SJCRH30 (cell line): ENCODE measurements at regions not wholly inside any gene's neighbourhood (a gene's known extent, or its start where the extent isn't known, plus 50 kb on each side); places are given as distances from the start of the nearest gene placed in this dataset.

Experiments
- DNase-seq, 2 experiments: peaks; one replicate each; pipeline ENCODE4 v3.0.0-alpha.2; 2015 to 2020
- H3K27ac ChIP-seq: fragments of 250-450 bp; sonication (Bioruptor Pico); 2 replicates; pipeline ENCODE4 v1.5.1; 2020; ENCODE audit warnings: mild to moderate bottlenecking, moderate library complexity
- H3K27me3 ChIP-seq: fragments of 250-450 bp; sonication (Bioruptor Pico); 2 replicates; pipeline ENCODE4 v1.5.1; 2020; ENCODE audit warnings: mild to moderate bottlenecking, moderate library complexity
- H3K36me3 ChIP-seq: fragments of 250-450 bp; sonication (Bioruptor Pico); 2 replicates; pipeline ENCODE4 v1.5.1; 2020; ENCODE audit warnings: mild to moderate bottlenecking, moderate library complexity
- H3K4me1 ChIP-seq: fragments of 250-450 bp; sonication (Bioruptor Pico); 2 replicates; pipeline ENCODE4 v1.5.1; 2020; ENCODE audit warnings: mild to moderate bottlenecking, moderate library complexity
- H3K4me3 ChIP-seq: fragments of 250-450 bp; sonication (Bioruptor Pico); 2 replicates; pipeline ENCODE4 v1.5.1; 2020; ENCODE audit warnings: mild to moderate bottlenecking, moderate library complexity
- H3K9me3 ChIP-seq: fragments of 250-450 bp; sonication (Bioruptor Pico); replicated peaks from 2 replicates; pipeline ENCODE4 v1.5.1; 2020; ENCODE audit warnings: mild to moderate bottlenecking, moderate library complexity

GRCh38 chr15:47475336-47475735, 242.0 kb upstream of the SEMA6D start:
- Histone ChIP-seq H3K36me3 (no peaks in the 10 kb centered on the region), H3K9me3 (no peaks in the 10 kb centered on the region), H3K4me3 (no peak overlapping the region), H3K4me1 (no peaks in the 10 kb centered on the region), H3K27me3 (no peaks in the 10 kb centered on the region), H3K27ac (no peak overlapping the region)
- DNase-seq, result no peak

DNA sequence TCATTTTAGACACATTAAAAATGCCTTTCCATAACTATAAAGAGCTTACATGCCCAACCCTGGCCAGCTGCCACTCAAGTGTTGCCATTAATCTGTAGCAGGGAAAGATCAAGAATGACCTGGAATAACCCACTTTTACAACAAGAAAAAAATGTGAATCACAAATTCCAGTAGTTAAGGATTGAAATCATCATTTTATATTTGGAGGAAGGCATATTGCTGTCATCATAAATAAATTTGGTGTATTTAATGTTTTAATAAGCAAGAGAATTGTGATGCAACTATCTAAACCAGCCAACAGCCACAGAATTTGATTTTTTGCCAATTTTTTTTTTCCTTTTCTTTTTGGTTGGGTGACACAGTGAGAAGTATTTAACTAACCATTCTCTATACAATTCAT, 240.0 kb upstream of the SEMA6D start:
- Histone ChIP-seq H3K9me3 (no peaks in the 10 kb centered on the region), H3K27me3 (no peaks in the 10 kb centered on the region), H3K4me1 (no peaks in the 10 kb centered on the region), H3K4me3 (no peak overlapping the region), H3K36me3 (no peaks in the 10 kb centered on the region), H3K27ac (no peak overlapping the region)
- DNase-seq, result no peak

- peak; percentile 5 to 20 for DNase-seq
- H3K27ac ChIP-seq, result no peak overlapping the region
- no peaks in the 10 kb centered on the region for H3K9me3 ChIP-seq
- no peak overlapping the region for H3K4me3 ChIP-seq
- H3K4me1 ChIP-seq, result no peaks in the 10 kb centered on the region
- H3K27me3 ChIP-seq, result 0 out of 2 replicates have a peak, but pooled peaks cover 2% of the 10 kb centered on the region
- H3K36me3 ChIP-seq, result no peaks in the 10 kb centered on the region
These were observed 233.2 kb upstream of the SEMA6D start for GRCh38 chr15:47484059-47484458.

GRCh38 chr15:47484997-47485396, 232.3 kb upstream of the SEMA6D start:
- no peak for DNase-seq
- H3K4me1 ChIP-seq, result no peaks in the 10 kb centered on the region

GRCh38 chr15:47485419-47485818, 231.9 kb upstream of the SEMA6D start:
- Histone ChIP-seq H3K27me3 (0 out of 2 replicates have a peak, but pooled peaks cover 2% of the 10 kb centered on the region), H3K9me3 (no peaks in the 10 kb centered on the region), H3K4me1 (no peaks in the 10 kb centered on the region), H3K4me3 (no peak overlapping the region), H3K36me3 (no peaks in the 10 kb centered on the region), H3K27ac (no peak overlapping the region)
- DNase-seq, result no peak

More at GRCh38 chr15:47484997-47485396, 232.3 kb upstream of the SEMA6D start:
- Histone ChIP-seq H3K36me3 (no peaks in the 10 kb centered on the region), H3K27me3 (0 out of 2 replicates have a peak, but pooled peaks cover 2% of the 10 kb centered on the region), H3K9me3 (no peaks in the 10 kb centered on the region), H3K27ac (no peak overlapping the region), H3K4me3 (no peak overlapping the region)

GRCh38 chr15:47486040-47486439, 231.3 kb upstream of the SEMA6D start:
- no peak overlapping the region for H3K27ac ChIP-seq
- no peaks in the 10 kb centered on the region for H3K9me3 ChIP-seq
- no peak overlapping the region for H3K4me3 ChIP-seq
- no peak for DNase-seq
- no peaks in the 10 kb centered on the region for H3K4me1 ChIP-seq
- H3K27me3 ChIP-seq, result 0 out of 2 replicates have a peak, but pooled peaks cover 2% of the 10 kb centered on the region
- no peaks in the 10 kb centered on the region for H3K36me3 ChIP-seq

GRCh38 chr15:47492195-47492594, 225.1 kb upstream of the SEMA6D start:
- no peak overlapping the region for H3K4me3 ChIP-seq
- no peaks in the 10 kb centered on the region for H3K36me3 ChIP-seq
- no peak overlapping the region for H3K27ac ChIP-seq
- DNase-seq, result no peak
- H3K9me3 ChIP-seq, result no peaks in the 10 kb centered on the region
- no peaks in the 10 kb centered on the region for H3K4me1 ChIP-seq
- no peaks in the 10 kb centered on the region for H3K27me3 ChIP-seq

DNA sequence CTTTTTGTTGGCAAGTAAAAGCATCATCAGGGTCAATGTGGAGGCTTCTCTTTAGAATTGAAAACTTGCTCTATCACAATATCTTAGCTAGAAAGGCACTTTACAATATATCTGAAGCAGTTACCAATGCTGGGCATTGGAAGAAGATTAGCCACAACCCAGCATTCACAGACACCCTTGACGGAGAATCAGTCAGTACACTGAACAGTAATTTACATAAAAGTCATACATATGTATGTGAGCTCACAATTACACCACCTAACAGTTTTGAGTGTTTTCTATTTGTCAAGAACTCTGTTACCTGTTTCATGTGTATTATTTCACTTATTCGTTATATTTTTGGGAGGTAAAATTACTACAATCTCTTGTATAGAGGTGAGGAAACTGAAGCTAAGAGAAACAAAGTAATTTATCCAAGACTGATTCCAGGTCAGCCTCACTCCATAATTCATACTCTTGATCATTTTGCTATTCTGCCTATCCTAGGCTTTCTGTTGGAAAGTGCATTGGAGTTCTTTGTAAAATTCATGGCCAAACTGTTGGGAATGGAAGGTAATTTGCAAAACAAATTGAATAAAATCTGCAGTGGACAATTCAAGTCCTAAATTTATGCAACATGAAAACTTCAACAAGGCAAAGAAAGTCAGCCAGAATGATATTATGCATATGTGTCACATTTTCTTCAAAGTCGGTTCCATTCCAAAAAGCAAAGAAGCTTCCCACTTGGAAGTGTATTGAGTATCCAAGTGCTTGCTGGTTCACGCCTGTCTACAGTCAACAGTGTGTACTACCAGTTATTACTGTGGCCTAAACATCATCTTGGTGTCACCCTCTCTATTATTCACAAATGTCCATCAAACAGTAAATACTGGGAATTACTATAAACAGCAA, 223.7 kb upstream of the SEMA6D start:
- no peaks in the 10 kb centered on the region for H3K4me1 ChIP-seq
- H3K27ac ChIP-seq, result no peak overlapping the region
- H3K4me3 ChIP-seq, result no peak overlapping the region
- no peaks in the 10 kb centered on the region for H3K9me3 ChIP-seq
- no peaks in the 10 kb centered on the region for H3K27me3 ChIP-seq
- no peak for DNase-seq
- no peaks in the 10 kb centered on the region for H3K36me3 ChIP-seq

DNA sequence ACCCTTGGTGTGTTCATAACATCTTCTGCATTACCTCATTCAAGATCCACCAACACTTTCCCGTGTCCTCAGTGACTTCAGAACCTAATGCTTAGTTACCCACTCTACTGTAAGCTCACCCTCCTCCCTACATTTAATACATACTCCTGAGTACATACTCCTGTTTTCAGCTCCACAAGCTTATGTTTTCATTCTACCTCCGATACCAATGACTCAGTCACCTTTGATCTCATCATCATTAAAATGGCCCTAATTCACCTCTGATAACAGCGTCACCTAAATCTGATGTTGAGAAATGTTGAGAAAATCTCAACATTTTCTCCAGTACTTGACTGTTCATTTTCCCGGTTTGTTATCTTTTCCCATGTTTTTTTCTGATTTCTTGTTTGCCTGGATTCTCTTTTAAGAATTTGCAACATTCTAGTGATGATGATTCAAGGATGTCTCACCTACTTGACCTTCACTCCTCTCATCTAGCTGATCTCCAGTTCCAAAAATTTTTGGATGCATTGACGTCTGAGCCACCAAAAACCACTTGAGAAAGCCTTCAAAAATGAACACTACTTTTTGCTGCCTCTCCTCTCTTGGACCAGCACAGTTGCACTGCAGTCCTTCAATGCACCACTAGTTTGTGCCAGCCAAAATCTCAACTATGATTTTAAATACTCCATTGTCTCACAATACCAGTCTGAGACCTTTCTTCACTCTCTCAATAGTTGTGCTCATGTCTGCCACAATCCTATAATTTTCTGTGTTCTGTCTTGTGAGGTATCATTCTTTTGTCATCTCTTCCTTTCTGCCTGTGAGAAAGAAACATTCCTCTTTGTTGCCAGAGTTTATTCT, 220.7 kb upstream of the SEMA6D start:
- H3K4me1 ChIP-seq, result no peaks in the 10 kb centered on the region
- no peak for DNase-seq
- H3K4me3 ChIP-seq, result no peak overlapping the region
- no peaks in the 10 kb centered on the region for H3K36me3 ChIP-seq
- no peaks in the 10 kb centered on the region for H3K9me3 ChIP-seq
- H3K27me3 ChIP-seq, result no peaks in the 10 kb centered on the region
- no peak overlapping the region for H3K27ac ChIP-seq

DNA sequence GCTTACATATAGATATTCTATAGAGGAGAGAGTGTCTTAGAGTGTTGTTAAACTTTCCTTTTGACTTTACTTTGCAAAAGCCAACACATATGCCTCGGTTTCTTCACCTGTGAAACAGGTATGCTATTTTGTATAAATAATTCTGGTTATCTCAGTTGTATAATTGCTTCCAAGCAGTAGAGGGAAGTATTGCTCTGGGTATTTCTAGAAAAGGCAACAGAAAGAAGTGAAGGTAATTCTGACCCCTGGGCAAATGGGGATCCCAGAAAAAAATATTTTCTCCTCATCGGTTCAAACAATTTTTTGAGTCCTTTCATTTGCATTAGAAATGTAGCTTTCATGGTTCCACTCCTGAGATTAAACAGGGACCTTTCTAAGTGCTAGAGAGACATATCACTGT, 216.5 kb upstream of the SEMA6D start:
- H3K4me3 ChIP-seq, result no peak overlapping the region
- H3K9me3 ChIP-seq, result no peaks in the 10 kb centered on the region
- no peak for DNase-seq
- no peaks in the 10 kb centered on the region for H3K36me3 ChIP-seq
- H3K27me3 ChIP-seq, result peaks cover 8% of the 10 kb centered on the region; the same call in 1 of the 2 replicates
- H3K27ac ChIP-seq, result no peak overlapping the region
- no peaks in the 10 kb centered on the region for H3K4me1 ChIP-seq

GRCh38 chr15:47502041-47502440, 215.3 kb upstream of the SEMA6D start:
- Histone ChIP-seq H3K27me3 (peaks cover 8% of the 10 kb centered on the region; the same call in 1 of the 2 replicates), H3K27ac (no peak overlapping the region), H3K9me3 (no peaks in the 10 kb centered on the region), H3K36me3 (no peaks in the 10 kb centered on the region), H3K4me3 (no peak overlapping the region), H3K4me1 (no peaks in the 10 kb centered on the region)
- DNase-seq, result no peak

DNA sequence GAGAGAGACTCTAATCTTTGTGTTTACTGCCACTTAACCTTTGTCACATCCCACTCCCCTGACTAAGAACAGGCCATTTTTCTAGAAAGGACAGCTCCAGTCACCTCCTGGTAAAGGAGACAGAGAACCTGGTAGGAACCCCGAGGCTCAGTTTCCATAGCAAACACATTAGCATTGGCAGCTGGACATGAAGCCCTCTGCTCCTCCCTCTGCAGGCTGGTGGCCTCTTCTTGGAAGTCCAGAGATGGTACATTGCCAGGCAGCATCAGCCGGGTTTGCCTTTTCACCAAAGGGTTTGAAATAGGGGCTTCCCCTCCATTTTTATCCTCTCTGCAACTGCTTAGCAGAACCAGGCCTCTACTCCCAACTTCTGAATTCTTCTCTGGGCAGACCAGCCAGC, 213.4 kb upstream of the SEMA6D start:
- no peaks in the 10 kb centered on the region for H3K36me3 ChIP-seq
- H3K4me1 ChIP-seq, result no peaks in the 10 kb centered on the region

GRCh38 chr15:47504624-47505256, 212.6 kb upstream of the SEMA6D start:
- no peak for DNase-seq
- no peaks in the 10 kb centered on the region for H3K4me1 ChIP-seq
- H3K4me3 ChIP-seq, result no peak overlapping the region
- peaks cover 8% of the 10 kb centered on the region; the same call in 1 of the 2 replicates for H3K27me3 ChIP-seq
- no peaks in the 10 kb centered on the region for H3K36me3 ChIP-seq
- no peak overlapping the region for H3K27ac ChIP-seq
- no peaks in the 10 kb centered on the region for H3K9me3 ChIP-seq

More for the DNA sequence above, 213.4 kb upstream of the SEMA6D start:
- H3K9me3 ChIP-seq, result no peaks in the 10 kb centered on the region
- no peak overlapping the region for H3K4me3 ChIP-seq
- H3K27me3 ChIP-seq, result peaks cover 8% of the 10 kb centered on the region; the same call in 1 of the 2 replicates
- H3K27ac ChIP-seq, result no peak overlapping the region
- no peak for DNase-seq

DNA sequence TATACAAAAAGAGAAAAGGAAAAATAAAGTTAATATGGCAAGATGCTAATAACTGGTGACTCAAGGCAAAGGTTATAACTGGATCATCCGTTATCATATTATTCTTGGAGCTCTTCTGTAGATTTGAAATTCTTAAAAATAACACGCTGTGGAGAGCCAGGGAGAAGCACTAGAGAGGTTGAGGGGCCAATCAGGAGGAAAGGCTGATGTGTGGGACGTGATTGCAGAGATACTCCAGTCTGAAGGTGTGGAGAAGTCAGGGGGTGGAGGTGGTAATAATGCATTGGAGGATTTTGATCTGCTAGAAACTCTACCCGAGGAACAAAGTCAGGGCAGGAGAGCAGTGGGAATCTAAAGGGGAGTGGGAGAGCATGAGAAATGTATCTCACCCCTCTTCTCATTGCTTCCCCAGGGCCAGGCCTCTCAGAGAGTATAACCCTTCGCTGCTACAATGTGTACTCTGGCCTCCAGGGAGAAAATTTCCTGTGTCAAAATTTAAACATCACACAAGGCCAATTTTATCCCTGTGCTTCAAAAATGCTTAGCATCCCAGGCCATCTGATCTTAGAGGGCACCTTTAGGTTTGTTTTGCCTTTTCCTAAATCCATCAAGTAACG, 211.5 kb upstream of the SEMA6D start:
- no peaks in the 10 kb centered on the region for H3K9me3 ChIP-seq
- H3K27me3 ChIP-seq, result peaks cover 8% of the 10 kb centered on the region; the same call in 1 of the 2 replicates
- H3K4me3 ChIP-seq, result no peak overlapping the region
- H3K27ac ChIP-seq, result no peak overlapping the region
- H3K4me1 ChIP-seq, result no peaks in the 10 kb centered on the region
- no peaks in the 10 kb centered on the region for H3K36me3 ChIP-seq
- DNase-seq, result no peak
